H1 (cell line): ENCODE measurements at regions not wholly inside any gene's neighbourhood (a gene's known extent, or its start where the extent isn't known, plus 50 kb on each side); places are given as distances from the start of the nearest gene placed in this dataset.

Experiments used
- CTCF ChIA-PET: fragments of 300-600 bp; sonication (Branson Sonifier 250); formaldehyde crosslinking; loops from one replicate; lab custom pipeline; 2021; ENCODE audit not compliant: partially characterized antibody; lab: Charles Lee
- POLR2A ChIA-PET: fragments of 300-600 bp; sonication (Branson Sonifier 250); formaldehyde crosslinking; loops from one replicate; lab custom pipeline; 2021; ENCODE audit warnings: inconsistent platforms; ENCODE audit not compliant: partially characterized antibody; lab: Charles Lee
- DNase-seq, 2 experiments: peaks; one replicate each; pipeline versions ENCODE4 v3.0.0 to v3.0.0-alpha.2; 2010 to 2022; ENCODE audit warnings: low spot score in 2 of 2, low read depth in 1 of 2, mixed read lengths in 1 of 2
- FAIRE-seq: peaks from 2 replicates; lab custom pipeline; 2011; peaks lifted over from hg19 to GRCh38; lab: Jason Lieb, UNC
- H2AFZ ChIP-seq: 2 replicates; pipeline ENCODE4 v1.8.1; 2012; ENCODE audit warnings: low read length, inconsistent platforms
- H2AK5ac ChIP-seq: 2 replicates; pipeline ENCODE4 v1.6.1; 2013; ENCODE audit warnings: low read depth, low read length
- H2BK120ac ChIP-seq: replicated peaks from 2 replicates; pipeline ENCODE3; 2013; ENCODE audit warnings: low read depth, low read length, inconsistent platforms
- H2BK12ac ChIP-seq: 2 replicates; pipeline ENCODE4 v1.6.1; 2013; ENCODE audit warnings: low read depth, low read length
- H2BK15ac ChIP-seq: 2 replicates; pipeline ENCODE4 v1.6.1; 2013; ENCODE audit warnings: low read length
- H2BK20ac ChIP-seq: 2 replicates; pipeline ENCODE4 v1.6.1; 2013; ENCODE audit warnings: low read length
- H2BK5ac ChIP-seq: 2 replicates; pipeline ENCODE4 v1.6.1; 2013; ENCODE audit warnings: low read depth, low read length
- H3K14ac ChIP-seq: 2 replicates; pipeline ENCODE4 v1.6.1; 2013; ENCODE audit warnings: inconsistent platforms; ENCODE audit not compliant: insufficient read length
- H3K18ac ChIP-seq: 2 replicates; pipeline ENCODE4 v1.6.1; 2013; ENCODE audit warnings: low read length; ENCODE audit errors: extremely low read depth
- H3K23ac ChIP-seq: 2 replicates; pipeline ENCODE4 v1.6.1; 2013; ENCODE audit warnings: inconsistent platforms; ENCODE audit not compliant: insufficient read length
- H3K23me2 ChIP-seq: 2 replicates; pipeline ENCODE4 v1.6.1; 2013; ENCODE audit warnings: low read depth, low read length
- H3K27ac ChIP-seq: 2 replicates; pipeline ENCODE4 v1.6.1; 2011; ENCODE audit warnings: low read depth, low read length, inconsistent platforms
- H3K27me3 ChIP-seq, 4 experiments: replicated peaks in 1 of 4; 1 replicate in 1 of 4; 2 replicates in 3 of 4; pipeline versions ENCODE4 v1.6.1 to v1.8.1; 2011 to 2013; ENCODE audit warnings: low read length in 3 of 4, mild to moderate bottlenecking in 3 of 4, inconsistent platforms in 2 of 4, mixed read lengths in 2 of 4, moderate library complexity in 1 of 4; ENCODE audit not compliant: control insufficient read depth in 3 of 4, insufficient read depth in 3 of 4; ENCODE audit errors: extremely low read depth in 1 of 4
- H3K36me3 ChIP-seq, 4 experiments: 2 replicates each; pipeline versions ENCODE4 v1.6.1 to v1.8.1; 2011 to 2013; ENCODE audit warnings: mild to moderate bottlenecking in 4 of 4, low read length in 3 of 4, moderate library complexity in 2 of 4, control low read depth in 1 of 4, inconsistent platforms in 1 of 4; ENCODE audit not compliant: insufficient read depth in 4 of 4, control insufficient read depth in 2 of 4
- H3K4ac ChIP-seq: replicated peaks from 2 replicates; pipeline ENCODE3; 2013; ENCODE audit warnings: low read length, low read depth, mixed read lengths, inconsistent platforms; ENCODE audit not compliant: insufficient read length
- H3K4me1 ChIP-seq, 4 experiments: replicated peaks in 1 of 4; 1 replicate in 1 of 4; 2 replicates in 3 of 4; pipeline versions ENCODE4 v1.6.1 to v1.8.1; 2011 to 2013; ENCODE audit warnings: low read length in 3 of 4, inconsistent platforms in 2 of 4, mixed read lengths in 1 of 4; ENCODE audit not compliant: insufficient read depth in 4 of 4, control insufficient read depth in 3 of 4
- H3K4me2 ChIP-seq, 2 experiments: 2 replicates each; pipeline versions ENCODE4 v1.6.1 to v1.8.1; 2011 to 2013; ENCODE audit warnings: low read depth in 2 of 2, low read length in 2 of 2, control low read depth in 1 of 2, inconsistent platforms in 1 of 2, mild to moderate bottlenecking in 1 of 2; ENCODE audit not compliant: insufficient read depth in 1 of 2
- H3K4me3 ChIP-seq, 4 experiments: fragments of 200-600, 300-600 bp in 1 of 4; sonication (generic), shearing (Covaris generic), sonication (Bioruptor Twin) in 1 of 4; 2 replicates each; pipeline versions ENCODE4 v1.5.1 to v1.8.1; 2011 to 2016; ENCODE audit warnings: low read length in 4 of 4, low read depth in 3 of 4, control low read depth in 2 of 4, inconsistent platforms in 2 of 4, mild to moderate bottlenecking in 2 of 4, mixed read lengths in 1 of 4, moderate library complexity in 1 of 4; ENCODE audit not compliant: insufficient read depth in 2 of 4; ENCODE audit errors: extremely low read depth in 1 of 4
- H3K56ac ChIP-seq: replicated peaks from 2 replicates; pipeline ENCODE3; 2013; ENCODE audit warnings: low read depth, mild to moderate bottlenecking, mixed read lengths, low read length, inconsistent platforms; ENCODE audit not compliant: insufficient read length
- H3K79me1 ChIP-seq: 2 replicates; pipeline ENCODE4 v1.6.1; 2013; ENCODE audit warnings: low read depth, low read length, control low read depth
- H3K79me2 ChIP-seq, 2 experiments: 2 replicates each; pipeline versions ENCODE4 v1.6.1 to v1.8.1; 2012 to 2013; ENCODE audit warnings: low read length in 2 of 2, mild to moderate bottlenecking in 2 of 2, inconsistent platforms in 1 of 2; ENCODE audit not compliant: insufficient read depth in 2 of 2, control insufficient read depth in 1 of 2
- H3K9ac ChIP-seq, 4 experiments: replicated peaks in 1 of 4; 1 replicate in 1 of 4; 2 replicates in 3 of 4; pipeline versions ENCODE4 v1.6.1 to v1.8.1; 2011 to 2013; ENCODE audit warnings: low read depth in 3 of 4, low read length in 3 of 4, control low read depth in 2 of 4, mild to moderate bottlenecking in 2 of 4, moderate library complexity in 2 of 4, inconsistent platforms in 1 of 4; ENCODE audit errors: extremely low read depth in 1 of 4
- H3K9me3 ChIP-seq, 2 experiments: 2 replicates each; pipeline versions ENCODE4 v1.6.1 to v1.8.1; 2012 to 2013; ENCODE audit warnings: mild to moderate bottlenecking in 2 of 2, moderate library complexity in 2 of 2, control low read depth in 1 of 2, inconsistent platforms in 1 of 2, low read depth in 1 of 2, low read length in 1 of 2, mixed read lengths in 1 of 2; ENCODE audit not compliant: insufficient read depth in 2 of 2
- H4K20me1 ChIP-seq, 2 experiments: replicated peaks in 1 of 2; 2 replicates each; pipeline versions ENCODE3 to v1.8.1; 2011 to 2013; ENCODE audit warnings: inconsistent platforms in 2 of 2, low read length in 2 of 2, mild to moderate bottlenecking in 1 of 2; ENCODE audit not compliant: insufficient read depth in 2 of 2, control insufficient read depth in 1 of 2
- H4K5ac ChIP-seq: 2 replicates; pipeline ENCODE4 v1.6.1; 2013; ENCODE audit warnings: low read length, low read depth, mixed read lengths, inconsistent platforms; ENCODE audit not compliant: insufficient read length
- H4K8ac ChIP-seq: 2 replicates; pipeline ENCODE4 v1.8.0; 2013; ENCODE audit warnings: mild to moderate bottlenecking, moderate library complexity, low read length, inconsistent platforms; ENCODE audit not compliant: insufficient read depth; ENCODE audit errors: extremely low read depth
- H4K91ac ChIP-seq: replicated peaks from 2 replicates; pipeline ENCODE3; 2013; ENCODE audit warnings: low read length, mixed read lengths, inconsistent platforms; ENCODE audit not compliant: insufficient read length
- ASH2L ChIP-seq: fragments of 200-600, 300-600 bp; sonication (generic); IDR thresholded peaks from one replicate; pipeline ENCODE4 v1.7.1; 2017; ENCODE audit warnings: low read length
- BACH1 ChIP-seq: IDR thresholded peaks from 2 replicates; pipeline ENCODE4 v1.6.1; 2012; ENCODE audit warnings: low read length, improper control_type of control experiment
- BCL11A ChIP-seq, 2 experiments: IDR thresholded peaks; one replicate each; pipeline ENCODE4 v1.6.1; 2011; ENCODE audit warnings: low read depth in 2 of 2, low read length in 2 of 2, mild to moderate bottlenecking in 2 of 2
- CBX5 ChIP-seq: fragments of 300-800, 300-1000 bp; sonication (generic); IDR thresholded peaks from 2 replicates; pipeline ENCODE4 v1.7.1; 2016; ENCODE audit warnings: antibody characterized with exemption, low read length, low read depth
- CREB1 ChIP-seq: IDR thresholded peaks from 2 replicates; pipeline ENCODE4 v1.6.1; 2012; ENCODE audit warnings: inconsistent platforms
- EGR1 ChIP-seq: IDR thresholded peaks from 2 replicates; pipeline ENCODE4 v1.6.1; 2011; ENCODE audit warnings: low read depth, low read length, borderline replicate concordance
- FOSL1 ChIP-seq: IDR thresholded peaks from 2 replicates; pipeline ENCODE4 v1.6.1; 2011; ENCODE audit warnings: mild to moderate bottlenecking, low read depth, low read length, moderate library complexity; ENCODE audit not compliant: insufficient read depth
- NRF1 ChIP-seq: IDR thresholded peaks from 2 replicates; pipeline ENCODE4 v1.6.1; 2011; ENCODE audit warnings: mild to moderate bottlenecking, low read depth, low read length, improper control_type of control experiment
- RAD21 ChIP-seq, 2 experiments: IDR thresholded peaks in 1 of 2; conservative IDR thresholded peaks in 1 of 2; 2 replicates each; pipeline ENCODE4 v1.6.1; 2011; ENCODE audit warnings: low read depth in 2 of 2, low read length in 2 of 2, improper control_type of control experiment in 1 of 2, inconsistent platforms in 1 of 2, mild to moderate bottlenecking in 1 of 2, moderate library complexity in 1 of 2
- RBBP5 ChIP-seq: IDR thresholded peaks from 2 replicates; pipeline ENCODE4 v1.7.1; 2012; ENCODE audit warnings: low read depth, mild to moderate bottlenecking, inconsistent platforms, low read length, moderate library complexity, borderline replicate concordance
- RXRA ChIP-seq: IDR thresholded peaks from 2 replicates; pipeline ENCODE4 v1.6.1; 2011; ENCODE audit warnings: low read depth, mild to moderate bottlenecking, low read length, moderate library complexity; ENCODE audit not compliant: insufficient read depth
- SP1 ChIP-seq: IDR thresholded peaks from 2 replicates; pipeline ENCODE4 v1.6.1; 2011; ENCODE audit warnings: low read depth, low read length
- WGBS, 2 experiments: shearing (Covaris generic) in 1 of 2; methylation state at CpG; one replicate each; pipeline versions ENCODE4 v1.1.6 to v1.1.7; 2013 to 2015; ENCODE audit warnings: low lambda C conversion rate in 2 of 2, mixed read lengths in 2 of 2, inconsistent platforms in 1 of 2, low coverage in 1 of 2, missing lambda C conversion rate in 1 of 2; ENCODE audit not compliant: insufficient replicate concordance in 2 of 2, insufficient coverage in 1 of 2, insufficient read length in 1 of 2; ENCODE audit errors: extremely low coverage in 1 of 2, missing lambda C conversion rate in 1 of 2; 5-methylcytosine and 5-hydroxymethylcytosine counted together
- TF ChIP-seq, protein P1 (sequence below): IDR thresholded peaks from 2 replicates; pipeline ENCODE4 v1.6.1; 2012; ENCODE audit warnings: inconsistent platforms

DNA sequence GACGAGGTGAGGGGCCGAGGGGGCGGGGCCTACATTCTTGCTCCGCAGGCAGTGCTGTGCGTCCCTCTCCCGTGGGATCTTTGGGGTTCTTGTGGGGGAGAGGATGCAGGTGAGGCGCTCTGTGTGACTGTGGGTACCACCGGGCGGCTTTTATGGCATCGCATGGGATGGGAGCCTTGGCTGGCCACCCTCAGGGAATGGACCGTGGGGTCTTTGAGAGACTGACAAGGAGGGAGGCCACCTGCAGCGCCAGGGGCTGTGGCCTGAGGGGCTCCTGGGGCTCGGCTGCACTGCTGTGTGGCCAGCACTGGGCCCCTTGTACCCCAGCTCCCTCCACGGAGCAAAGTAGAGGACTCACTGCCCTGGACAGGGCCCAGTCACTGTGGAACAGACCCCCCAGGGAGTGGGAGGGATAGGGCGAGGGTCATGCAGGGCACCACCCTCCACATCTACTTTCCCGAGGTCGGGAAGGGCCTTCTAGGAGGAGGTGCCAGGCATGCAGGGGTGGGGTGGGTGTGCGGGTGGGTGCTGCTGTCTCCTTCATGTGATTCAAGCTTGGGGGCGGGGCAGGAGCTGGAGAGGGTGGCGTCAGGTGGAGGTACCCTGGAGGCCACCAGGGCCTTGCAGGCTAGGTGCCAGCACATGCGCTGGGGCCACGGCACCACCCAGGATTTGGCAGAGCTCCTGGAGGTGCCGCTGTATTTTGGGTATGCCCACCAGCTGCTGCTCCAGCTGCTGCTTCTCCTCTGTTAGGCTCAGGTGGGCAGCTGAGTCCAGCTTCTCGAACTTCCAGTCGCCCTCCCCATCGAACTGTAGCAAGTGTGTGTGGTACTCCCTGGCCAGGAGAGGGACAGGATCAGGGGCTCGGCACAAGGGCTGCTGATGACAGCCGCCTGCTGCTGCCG, 1072.4 kb downstream of the RPIA start:
- 88% methylated on average over 29 of the region's 29 CpGs; no CpG with 5 or more reads in 1 of the 2 experiments for WGBS, 2 experiments
- Histone ChIP-seq H4K91ac (no peak overlapping the region), H3K9ac (no peak overlapping the region), H3K79me2 (no peaks in the 10 kb centered on the region), H3K18ac (no peak overlapping the region), H2AK5ac (no peak overlapping the region), H4K8ac (no peak overlapping the region), H3K27me3 (no peaks in the 10 kb centered on the region), H2BK20ac (no peak overlapping the region), H4K20me1 (no peaks in the 10 kb centered on the region), H2BK120ac (no peak overlapping the region), H2BK5ac (no peak overlapping the region), H3K4ac (no peak overlapping the region), H3K9me3 (peaks cover 72 to 81% of the 10 kb centered on the region in 2 experiments), H3K14ac (no peak overlapping the region), H2BK15ac (no peak overlapping the region), H3K23me2 (no peaks in the 10 kb centered on the region), H3K36me3 (peaks cover 0 to 3% (median 0%) of the 10 kb centered on the region in 4 experiments; a peak in 1 of 8 replicates), H2AFZ (no peak overlapping the region), H4K5ac (no peak overlapping the region), H3K79me1 (no peaks in the 10 kb centered on the region), H3K56ac (no peak overlapping the region), H3K23ac (no peak overlapping the region), H2BK12ac (no peak overlapping the region), H3K27ac (no peak overlapping the region), H3K4me2 (no peak overlapping the region), H3K4me3 (no peak overlapping the region), H3K4me1 (no peaks in the 10 kb centered on the region)
- CTCF ChIA-PET, result no interaction called here
- POLR2A ChIA-PET, result no interaction called here
- no peak for FAIRE-seq
- DNase-seq, result no peak
- TF ChIP-seq NRF1 (no peak), CREB1 (no peak), FOSL1 (no peak), RAD21 (IDR thresholded peaks at IDR 0.05 in 1 of 2, conservative IDR thresholded peaks at IDR 0.05 in 1 of 2; ENCODE audit: low read depth in 2 of 2, low read length in 2 of 2) (no peak), CBX5 (no peak), ASH2L (no peak), SP1 (no peak), BCL11A (IDR thresholded peaks at IDR 0.05; ENCODE audit: low read depth in 2 of 2, low read length in 2 of 2) (no peak), RBBP5 (no peak), RXRA (no peak), BACH1 (no peak), EGR1 (no peak)
- TF ChIP-seq, protein P1, sequence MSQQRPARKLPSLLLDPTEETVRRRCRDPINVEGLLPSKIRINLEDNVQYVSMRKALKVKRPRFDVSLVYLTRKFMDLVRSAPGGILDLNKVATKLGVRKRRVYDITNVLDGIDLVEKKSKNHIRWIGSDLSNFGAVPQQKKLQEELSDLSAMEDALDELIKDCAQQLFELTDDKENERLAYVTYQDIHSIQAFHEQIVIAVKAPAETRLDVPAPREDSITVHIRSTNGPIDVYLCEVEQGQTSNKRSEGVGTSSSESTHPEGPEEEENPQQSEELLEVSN, result no peak
